ENCODE measurements at regions not wholly inside any gene's neighbourhood (a gene's known extent, or its start where the extent isn't known, plus 50 kb on each side); places are given as distances from the start of the nearest gene placed in this dataset.

- Histone ChIP-seq H3K79me2 (ENCODE audit: insufficient read depth, low read length) (no peaks in the 10 kb centered on the region), H3K4me1 (ENCODE audit: insufficient read depth, low read length) (peaks cover 7% of the 10 kb centered on the region; the same call in 1 of the 2 replicates), H3K4me3 (ENCODE audit: low read depth in 1 of 2, low read length in 2 of 2) (no peak overlapping the region), H3K27ac (ENCODE audit: low read length) (no peak overlapping the region), H3K4me2 (ENCODE audit: insufficient read depth, low read length) (no peak overlapping the region), H2AFZ (ENCODE audit: low read depth, low read length) (no peak overlapping the region), H4K20me1 (ENCODE audit: insufficient read depth, low read length) (no peaks in the 10 kb centered on the region), H3K36me3 (ENCODE audit: insufficient read depth, low read length) (no peaks in the 10 kb centered on the region), H3K27me3 (ENCODE audit: insufficient read depth, low read length, poor library complexity) (no peaks in the 10 kb centered on the region), H3K9me3 (ENCODE audit: insufficient read depth, low read length, severe bottlenecking) (no peaks in the 10 kb centered on the region), H3K9ac (ENCODE audit: low read depth, low read length) (no peak overlapping the region)
- DNase-seq: peak; percentile 13
- TF ChIP-seq CTCF (IDR thresholded peaks at IDR 0.05; ENCODE audit: borderline replicate concordance, extremely low read depth, low read length, poor library complexity, severe bottlenecking): no peak
- TF ChIP-seq EZH2 (IDR thresholded peaks at IDR 0.05; ENCODE audit: borderline replicate concordance, low read depth, low read length, severe bottlenecking): no peak
- ATAC-seq (ENCODE audit: insufficient read depth, low read depth): peak; percentile 62
These were observed 243.0 kb upstream of the KLF6 start for GRCh38 chr10:4028027-4028471.

GRCh38 chr10:4025339-4025738, 240.3 kb upstream of the KLF6 start:
- no peak overlapping the region for H3K9ac ChIP-seq (ENCODE audit: low read depth, low read length)
- H3K27me3 ChIP-seq (ENCODE audit: insufficient read depth, low read length, poor library complexity): no peaks in the 10 kb centered on the region
- H3K36me3 ChIP-seq (ENCODE audit: insufficient read depth, low read length): no peaks in the 10 kb centered on the region
- ATAC-seq (ENCODE audit: insufficient read depth, low read depth): peak; percentile 28; the same call in 2 of the 3 replicates
- H3K4me2 ChIP-seq (ENCODE audit: insufficient read depth, low read length): no peak overlapping the region
- H3K79me2 ChIP-seq (ENCODE audit: insufficient read depth, low read length): no peaks in the 10 kb centered on the region
- DNase-seq: no peak
- H3K9me3 ChIP-seq (ENCODE audit: insufficient read depth, low read length, severe bottlenecking): no peaks in the 10 kb centered on the region
- no peak overlapping the region for H2AFZ ChIP-seq (ENCODE audit: low read depth, low read length)
- TF ChIP-seq EZH2 (IDR thresholded peaks at IDR 0.05; ENCODE audit: borderline replicate concordance, low read depth, low read length, severe bottlenecking): no peak
- TF ChIP-seq CTCF (IDR thresholded peaks at IDR 0.05; ENCODE audit: borderline replicate concordance, extremely low read depth, low read length, poor library complexity, severe bottlenecking): no peak
- no peak overlapping the region for H3K4me3 ChIP-seq (ENCODE audit: low read depth in 1 of 2, low read length in 2 of 2)
- H4K20me1 ChIP-seq (ENCODE audit: insufficient read depth, low read length): no peaks in the 10 kb centered on the region
- peaks cover 19% of the 10 kb centered on the region for H3K4me1 ChIP-seq (ENCODE audit: insufficient read depth, low read length)
- H3K27ac ChIP-seq (ENCODE audit: low read length): no peak overlapping the region

- ATAC-seq (ENCODE audit: insufficient read depth, low read depth) (no peak), DNase-seq (no peak)
- Histone ChIP-seq H3K27me3 (ENCODE audit: insufficient read depth, low read length, poor library complexity) (no peaks in the 10 kb centered on the region), H3K9ac (ENCODE audit: low read depth, low read length) (no peak overlapping the region), H3K4me2 (ENCODE audit: insufficient read depth, low read length) (no peak overlapping the region), H3K27ac (ENCODE audit: low read length) (no peak overlapping the region), H3K4me1 (ENCODE audit: insufficient read depth, low read length) (peaks cover 23% of the 10 kb centered on the region), H3K79me2 (ENCODE audit: insufficient read depth, low read length) (no peaks in the 10 kb centered on the region), H3K4me3 (ENCODE audit: low read depth in 1 of 2, low read length in 2 of 2) (no peak overlapping the region), H4K20me1 (ENCODE audit: insufficient read depth, low read length) (no peaks in the 10 kb centered on the region), H2AFZ (ENCODE audit: low read depth, low read length) (no peak overlapping the region), H3K9me3 (ENCODE audit: insufficient read depth, low read length, severe bottlenecking) (no peaks in the 10 kb centered on the region), H3K36me3 (ENCODE audit: insufficient read depth, low read length) (no peaks in the 10 kb centered on the region)
- TF ChIP-seq CTCF (IDR thresholded peaks at IDR 0.05; ENCODE audit: borderline replicate concordance, extremely low read depth, low read length, poor library complexity, severe bottlenecking) (no peak), EZH2 (IDR thresholded peaks at IDR 0.05; ENCODE audit: borderline replicate concordance, low read depth, low read length, severe bottlenecking) (no peak)
These were observed 239.7 kb upstream of the KLF6 start for GRCh38 chr10:4024516-4025245.

All from DND-41 (cell line).